Fibroblast of mammary gland (primary cell): ENCODE measurements at regions not wholly inside any gene's neighbourhood (a gene's known extent, or its start where the extent isn't known, plus 50 kb on each side); places are given as distances from the start of the nearest gene placed in this dataset.

Source experiments
- DNase-seq: peaks from one replicate; pipeline ENCODE4 v3.0.0-alpha.2; 2010; ENCODE audit warnings: low read depth
- H3K4me3 ChIP-seq: 2 replicates; pipeline ENCODE4 v1.5.1; 2011; ENCODE audit warnings: low read depth, mild to moderate bottlenecking, low read length, moderate library complexity; ENCODE audit not compliant: control insufficient read depth
- CTCF ChIP-seq: conservative IDR thresholded peaks from 2 replicates; pipeline ENCODE4 v1.5.1; 2011; ENCODE audit warnings: low read depth, low read length, inconsistent platforms; ENCODE audit not compliant: control insufficient read depth, insufficient read depth

- DNase-seq, result peak; percentile 49
- TF ChIP-seq CTCF, result no peak
- no peak overlapping the region for H3K4me3 ChIP-seq
These were observed 469.3 kb downstream of the LTN1 start for GRCh38 chr21:28523367-28523766.

- no peak overlapping the region for H3K4me3 ChIP-seq
- DNase-seq, result peak; percentile 82
- TF ChIP-seq CTCF, result peak; percentile 75
These were observed 470.5 kb downstream of the LTN1 start for GRCh38 chr21:28522014-28522799.

GRCh38 chr21:28518630-28519029 lies 474.0 kb downstream of the LTN1 start:
- H3K4me3 ChIP-seq, result no peak overlapping the region
- DNase-seq, result peak; percentile 40
- no peak for TF ChIP-seq CTCF

- H3K4me3 ChIP-seq, result no peak overlapping the region
These were observed 475.6 kb downstream of the LTN1 start for GRCh38 chr21:28516991-28517592.

GRCh38 chr21:28516021-28516420 lies 476.7 kb downstream of the LTN1 start:
- DNase-seq, result no peak
- no peak overlapping the region for H3K4me3 ChIP-seq
- no peak for TF ChIP-seq CTCF

More at GRCh38 chr21:28516991-28517592, 475.6 kb downstream of the LTN1 start:
- peak; percentile 30 for TF ChIP-seq CTCF
- DNase-seq, result peak; percentile 27

DNA sequence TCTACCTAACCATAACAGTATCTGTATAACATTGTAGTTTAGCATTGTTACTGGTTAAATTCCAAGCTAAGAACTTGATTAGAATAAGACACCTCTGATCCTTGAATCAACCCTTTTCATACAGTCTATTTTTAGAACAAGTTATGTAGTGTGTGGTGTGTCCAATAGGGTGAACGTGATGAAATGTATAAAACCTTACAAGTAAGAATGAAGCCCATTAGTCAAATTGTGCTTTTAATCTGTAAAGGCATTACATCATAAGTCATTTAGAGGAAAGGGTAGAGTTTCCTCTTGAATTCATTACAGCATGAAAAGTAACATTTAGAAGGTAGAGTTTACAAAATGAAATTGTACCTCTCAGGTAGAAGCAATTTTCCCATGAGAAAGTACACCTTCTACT lies 479.2 kb downstream of the LTN1 start:
- DNase-seq, result no peak
- H3K4me3 ChIP-seq, result no peak overlapping the region
- no peak for TF ChIP-seq CTCF
